GM23338 (cell line): ENCODE measurements at regions not wholly inside any gene's neighbourhood (a gene's known extent, or its start where the extent isn't known, plus 50 kb on each side); places are given as distances from the start of the nearest gene placed in this dataset.

Experiments used
- ATAC-seq: fragments of 200-7000 bp; cut with Tn5 transposase; 3 replicates; pipeline ENCODE4 v1.9.1; 2020
- DNase-seq: peaks from one replicate; pipeline ENCODE4 v3.0.0-alpha.2; 2015; ENCODE audit warnings: low spot score
- H2AFZ ChIP-seq: fragments of 200-600 bp; sonication (generic); 2 replicates; pipeline ENCODE4 v1.8.0; 2016; ENCODE audit warnings: antibody characterized with exemption, mild to moderate bottlenecking, moderate library complexity
- H3F3A ChIP-seq: fragments of 200-600 bp; sonication (generic); replicated peaks from 2 replicates; pipeline ENCODE4 v1.8.0; 2017; ENCODE audit warnings: antibody characterized with exemption, mixed run types, low read depth
- H3K27ac ChIP-seq: fragments of 200-600 bp; sonication (generic); 2 replicates; pipeline ENCODE4 v1.6.1; 2016; ENCODE audit warnings: low read depth
- H3K27me3 ChIP-seq: fragments of 200-600 bp; sonication (generic); 2 replicates; pipeline ENCODE4 v1.8.0; 2016; ENCODE audit warnings: mild to moderate bottlenecking, mixed run types, moderate library complexity; ENCODE audit not compliant: insufficient read depth
- H3K36me3 ChIP-seq: fragments of 200-600 bp; sonication (generic); 2 replicates; pipeline ENCODE4 v1.8.0; 2016; ENCODE audit warnings: mild to moderate bottlenecking; ENCODE audit not compliant: insufficient read depth
- H3K4me1 ChIP-seq: fragments of 200-600 bp; sonication (generic); 2 replicates; pipeline ENCODE4 v1.8.0; 2016; ENCODE audit warnings: mild to moderate bottlenecking, moderate library complexity; ENCODE audit not compliant: insufficient read depth
- H3K4me2 ChIP-seq: fragments of 200-600 bp; sonication (generic); 2 replicates; pipeline ENCODE4 v1.7.1; 2017; ENCODE audit warnings: mixed run types
- H3K4me3 ChIP-seq: fragments of 200-600 bp; sonication (generic); 2 replicates; pipeline ENCODE4 v1.6.1; 2016; ENCODE audit warnings: mixed run types
- H3K79me2 ChIP-seq: fragments of 200-600 bp; sonication (generic); replicated peaks from 2 replicates; pipeline ENCODE4 v1.8.0; 2017; ENCODE audit warnings: mild to moderate bottlenecking; ENCODE audit not compliant: insufficient read depth
- H3K9me2 ChIP-seq: fragments of 200-600 bp; sonication (generic); 2 replicates; pipeline ENCODE4 v1.8.0; 2017; ENCODE audit not compliant: insufficient read depth
- H4K20me1 ChIP-seq: fragments of 200-600 bp; sonication (generic); replicated peaks from 2 replicates; pipeline ENCODE4 v1.8.0; 2017; ENCODE audit warnings: mild to moderate bottlenecking; ENCODE audit not compliant: insufficient read depth
- H3K27ac Mint-ChIP-seq: 2 replicates; pipeline ENCODE4 v1.8.0; 2020; ENCODE audit warnings: inconsistent platforms, mild to moderate bottlenecking, moderate library complexity, mixed read lengths
- H3K27me3 Mint-ChIP-seq: 3 replicates; pipeline ENCODE4 v1.8.0; 2022; ENCODE audit warnings: low read depth, mild to moderate bottlenecking, moderate library complexity, mixed read lengths, inconsistent platforms; ENCODE audit not compliant: insufficient read depth, poor library complexity
- H3K36me3 Mint-ChIP-seq: 3 replicates; pipeline ENCODE4 v1.8.0; 2021; ENCODE audit warnings: low read depth, mild to moderate bottlenecking, inconsistent platforms, moderate library complexity, mixed read lengths
- H3K4me1 Mint-ChIP-seq: 3 replicates; pipeline ENCODE4 v1.8.0; 2020; ENCODE audit warnings: mild to moderate bottlenecking, inconsistent platforms, mixed read lengths
- H3K4me3 Mint-ChIP-seq: 3 replicates; pipeline ENCODE4 v1.8.0; 2021; ENCODE audit warnings: moderate library complexity, mild to moderate bottlenecking, inconsistent platforms, mixed read lengths
- H3K9me3 Mint-ChIP-seq: 3 replicates; pipeline ENCODE4 v1.8.0; 2020; ENCODE audit warnings: moderate library complexity, mild to moderate bottlenecking, inconsistent platforms, mixed read lengths
- EZH2phosphoT487 ChIP-seq: fragments of 200-600 bp; sonication (generic); IDR thresholded peaks from one replicate; pipeline ENCODE4 v1.8.1; 2018; ENCODE audit warnings: antibody characterized with exemption; ENCODE audit not compliant: unreplicated experiment
- JUNB ChIP-seq: IDR thresholded peaks from one replicate; pipeline ENCODE4 v1.6.1; 2016; ENCODE audit warnings: antibody characterized with exemption; ENCODE audit not compliant: unreplicated experiment
- NANOG ChIP-seq: IDR thresholded peaks from 2 replicates; pipeline ENCODE4 v1.6.1; 2016; ENCODE audit warnings: antibody characterized with exemption, borderline replicate concordance
- POLR2AphosphoS5 ChIP-seq: IDR thresholded peaks from 2 replicates; pipeline ENCODE4 v1.6.1; 2016; ENCODE audit warnings: antibody characterized with exemption, low read depth
- STAT1 ChIP-seq: IDR thresholded peaks from one replicate; pipeline ENCODE4 v1.6.1; 2016; ENCODE audit warnings: antibody characterized with exemption; ENCODE audit not compliant: unreplicated experiment
- ZNF114 ChIP-seq: fragments of 250-450 bp; sonication (Bioruptor Pico); IDR thresholded peaks from 2 replicates; pipeline ENCODE4 v1.5.0; 2020; ENCODE audit warnings: mild to moderate bottlenecking, moderate library complexity
- TF ChIP-seq, protein P1 (sequence below), 2 experiments: fragments of 200-600 bp in 1 of 2; sonication (generic) in 1 of 2; conservative IDR thresholded peaks; 2 replicates each; pipeline versions ENCODE4 v1.5.1 to v1.6.1; 2016 to 2017; ENCODE audit warnings: antibody characterized with exemption in 2 of 2, low read depth in 2 of 2, mild to moderate bottlenecking in 2 of 2, moderate library complexity in 1 of 2

DNA sequence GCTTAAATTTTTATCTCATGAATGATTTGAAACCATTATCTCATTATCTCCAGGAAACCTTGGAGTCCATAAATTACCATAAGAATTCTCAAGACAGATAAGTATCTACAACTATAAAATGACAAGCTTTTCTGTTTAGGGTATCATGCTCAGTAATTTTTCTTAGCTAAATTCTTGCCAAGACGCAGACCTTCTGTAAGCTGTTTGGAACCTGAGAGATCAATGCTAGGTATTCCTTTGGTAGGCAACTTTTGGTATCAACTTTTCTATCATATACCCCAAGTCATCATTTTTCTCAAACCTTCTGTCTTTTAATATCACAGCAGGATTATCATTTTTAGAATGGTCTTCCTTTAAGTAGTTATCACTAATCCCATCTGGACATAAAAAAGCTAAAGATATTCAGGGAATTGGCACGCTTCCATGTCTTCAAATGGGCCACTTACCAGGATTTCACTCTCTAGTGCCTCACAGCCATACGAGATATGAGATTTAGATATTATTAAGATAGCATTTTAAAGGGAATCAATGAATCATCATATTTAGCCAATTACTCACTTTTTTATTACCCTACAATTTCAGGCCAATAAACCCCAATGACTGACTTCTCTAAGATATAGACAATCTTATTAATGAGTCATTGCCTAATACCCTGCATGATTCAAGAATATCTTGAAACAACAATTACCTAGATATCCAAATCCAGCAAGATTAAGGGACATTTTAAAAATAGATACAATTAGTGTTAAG lies 544.1 kb downstream of the HTR7 start:
- H3F3A ChIP-seq: no peaks in the 10 kb centered on the region
- no peaks in the 10 kb centered on the region for H3K27me3 ChIP-seq
- no peak overlapping the region for H2AFZ ChIP-seq
- Mint-ChIP-seq H3K27ac (no peak overlapping the region), H3K36me3 (no peaks in the 10 kb centered on the region; the same call in 2 of the 3 replicates), H3K4me3 (no peak overlapping the region), H3K4me1 (peaks cover 18% of the 10 kb centered on the region), H3K27me3 (no peaks in the 10 kb centered on the region), H3K9me3 (peaks cover 6% of the 10 kb centered on the region; the same call in 1 of the 3 replicates)
- H3K4me3 ChIP-seq: no peak overlapping the region
- H3K36me3 ChIP-seq: no peaks in the 10 kb centered on the region
- DNase-seq (no peak), ATAC-seq (no peak)
- H4K20me1 ChIP-seq: no peaks in the 10 kb centered on the region
- H3K27ac ChIP-seq: no peak overlapping the region
- H3K4me2 ChIP-seq: no peak overlapping the region
- no peak for TF ChIP-seq JUNB
- no peak for TF ChIP-seq POLR2AphosphoS5
- TF ChIP-seq NANOG: no peak
- TF ChIP-seq, protein P1, sequence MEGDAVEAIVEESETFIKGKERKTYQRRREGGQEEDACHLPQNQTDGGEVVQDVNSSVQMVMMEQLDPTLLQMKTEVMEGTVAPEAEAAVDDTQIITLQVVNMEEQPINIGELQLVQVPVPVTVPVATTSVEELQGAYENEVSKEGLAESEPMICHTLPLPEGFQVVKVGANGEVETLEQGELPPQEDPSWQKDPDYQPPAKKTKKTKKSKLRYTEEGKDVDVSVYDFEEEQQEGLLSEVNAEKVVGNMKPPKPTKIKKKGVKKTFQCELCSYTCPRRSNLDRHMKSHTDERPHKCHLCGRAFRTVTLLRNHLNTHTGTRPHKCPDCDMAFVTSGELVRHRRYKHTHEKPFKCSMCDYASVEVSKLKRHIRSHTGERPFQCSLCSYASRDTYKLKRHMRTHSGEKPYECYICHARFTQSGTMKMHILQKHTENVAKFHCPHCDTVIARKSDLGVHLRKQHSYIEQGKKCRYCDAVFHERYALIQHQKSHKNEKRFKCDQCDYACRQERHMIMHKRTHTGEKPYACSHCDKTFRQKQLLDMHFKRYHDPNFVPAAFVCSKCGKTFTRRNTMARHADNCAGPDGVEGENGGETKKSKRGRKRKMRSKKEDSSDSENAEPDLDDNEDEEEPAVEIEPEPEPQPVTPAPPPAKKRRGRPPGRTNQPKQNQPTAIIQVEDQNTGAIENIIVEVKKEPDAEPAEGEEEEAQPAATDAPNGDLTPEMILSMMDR (conservative IDR thresholded peaks at IDR 0.05; ENCODE audit: low read depth in 2 of 2): no peak
- H3K79me2 ChIP-seq: no peaks in the 10 kb centered on the region
- H3K9me2 ChIP-seq: no peaks in the 10 kb centered on the region
- H3K4me1 ChIP-seq: no peaks in the 10 kb centered on the region

DNA sequence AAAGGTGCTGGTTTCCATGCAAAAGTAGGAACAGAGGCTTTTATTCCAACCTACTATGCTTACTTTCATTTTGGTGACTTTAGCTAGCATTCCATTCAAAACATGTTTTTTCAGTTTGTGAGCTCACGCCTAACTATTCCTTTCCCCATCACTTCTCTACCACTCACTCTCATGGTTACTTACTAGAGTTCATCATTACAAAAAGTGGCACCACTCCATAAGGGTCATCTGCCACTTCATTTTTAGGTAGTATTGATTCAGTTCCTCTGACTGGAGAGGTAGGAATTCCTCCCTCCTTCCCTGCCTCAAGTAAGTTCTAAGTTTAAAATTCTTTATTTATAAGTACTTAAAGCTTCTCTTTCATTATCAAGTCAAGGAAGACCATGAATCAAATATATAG lies 543.1 kb downstream of the HTR7 start:
- H3K4me3 ChIP-seq: no peak overlapping the region
- no peak for DNase-seq
- Mint-ChIP-seq H3K36me3 (no peaks in the 10 kb centered on the region), H3K4me3 (no peak overlapping the region), H3K4me1 (peaks cover 27% of the 10 kb centered on the region), H3K9me3 (no peaks in the 10 kb centered on the region), H3K27ac (peak overlapping the region; percentile 25; the same call in 1 of the 2 replicates), H3K27me3 (no peaks in the 10 kb centered on the region)
- no peak for TF ChIP-seq STAT1
- H3K4me1 ChIP-seq: 0 out of 2 replicates have a peak, but pooled peaks cover under 1% of the 10 kb centered on the region
- no peak overlapping the region for H3K27ac ChIP-seq
- no peaks in the 10 kb centered on the region for H4K20me1 ChIP-seq
- peak overlapping the region; percentile 50; the same call in 1 of the 2 replicates for H2AFZ ChIP-seq
- no peaks in the 10 kb centered on the region for H3F3A ChIP-seq
- no peak for ATAC-seq
- no peaks in the 10 kb centered on the region for H3K36me3 ChIP-seq
- H3K27me3 ChIP-seq: no peaks in the 10 kb centered on the region
- H3K79me2 ChIP-seq: no peaks in the 10 kb centered on the region
- H3K9me2 ChIP-seq: no peaks in the 10 kb centered on the region
- no peak overlapping the region for H3K4me2 ChIP-seq

DNA sequence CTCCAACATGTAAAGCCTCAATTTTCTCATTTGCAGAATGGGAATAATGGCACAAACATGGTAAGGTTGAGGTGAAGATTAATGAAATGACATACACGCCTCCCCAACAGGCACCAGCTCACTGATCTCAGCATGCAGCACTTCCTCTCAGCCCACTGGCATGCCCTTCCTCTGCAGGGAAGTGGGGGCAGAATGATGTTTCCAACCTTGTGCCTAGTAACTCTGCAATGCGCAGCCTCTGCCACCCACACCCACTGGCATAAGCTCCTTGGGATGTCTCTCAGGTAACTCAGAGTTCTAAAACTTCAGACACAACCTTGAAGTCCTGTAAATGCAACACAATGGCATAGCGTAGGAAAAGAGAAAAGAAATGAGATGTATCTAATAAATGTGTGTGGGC lies 540.7 kb downstream of the HTR7 start:
- H4K20me1 ChIP-seq: no peaks in the 10 kb centered on the region
- H3K27ac Mint-ChIP-seq: no peak overlapping the region; the same call in 1 of the 2 replicates
- H3K79me2 ChIP-seq: no peaks in the 10 kb centered on the region
- no peaks in the 10 kb centered on the region for H3K36me3 Mint-ChIP-seq
- peaks cover 35% of the 10 kb centered on the region for H3K4me1 Mint-ChIP-seq
- no peak overlapping the region for H3K4me3 Mint-ChIP-seq
- no peaks in the 10 kb centered on the region for H3F3A ChIP-seq
- H3K4me2 ChIP-seq: no peak overlapping the region
- H3K36me3 ChIP-seq: no peaks in the 10 kb centered on the region
- H3K27ac ChIP-seq: no peak overlapping the region
- ATAC-seq: no peak
- H3K4me1 ChIP-seq: 0 out of 2 replicates have a peak, but pooled peaks cover 7% of the 10 kb centered on the region
- no peaks in the 10 kb centered on the region for H3K9me3 Mint-ChIP-seq
- H3K27me3 Mint-ChIP-seq: no peaks in the 10 kb centered on the region
- no peak overlapping the region for H2AFZ ChIP-seq
- H3K9me2 ChIP-seq: no peaks in the 10 kb centered on the region; the same call in 1 of the 2 replicates
- no peak for DNase-seq
- H3K4me3 ChIP-seq: no peak overlapping the region
- H3K27me3 ChIP-seq: no peaks in the 10 kb centered on the region
- no peak for TF ChIP-seq ZNF114 (CRISPR knock-in tag)
- TF ChIP-seq JUNB: no peak
- TF ChIP-seq STAT1: no peak
- TF ChIP-seq EZH2phosphoT487: no peak
